Progenitor cell of endocrine pancreas (in vitro differentiated cells): ENCODE measurements at regions not wholly inside any gene's neighbourhood (a gene's known extent, or its start where the extent isn't known, plus 50 kb on each side); places are given as distances from the start of the nearest gene placed in this dataset.
"Not testable (repeated sequence)": the region's sequence is repeated elsewhere in the genome, so short reads cannot be mapped to it uniquely, and the experiment has no call there.

Experiments used
- DNase-seq: peaks from one replicate; pipeline ENCODE4 v3.0.0; 2021; ENCODE audit warnings: low spot score; ENCODE audit not compliant: unreplicated experiment
- H3K27ac Mint-ChIP-seq: 2 replicates; pipeline ENCODE4 v1.8.0; 2021; ENCODE audit warnings: mild to moderate bottlenecking, moderate library complexity, mixed read lengths
- H3K27me3 Mint-ChIP-seq: 2 replicates; pipeline ENCODE4 v1.8.0; 2021; ENCODE audit warnings: mixed read lengths
- H3K36me3 Mint-ChIP-seq: 2 replicates; pipeline ENCODE4 v1.8.0; 2022; ENCODE audit warnings: mixed read lengths; ENCODE audit not compliant: insufficient read depth
- H3K4me1 Mint-ChIP-seq: 2 replicates; pipeline ENCODE4 v1.8.0; 2021; ENCODE audit warnings: low read depth, mixed read lengths
- H3K4me3 Mint-ChIP-seq: 2 replicates; pipeline ENCODE4 v1.8.0; 2021; ENCODE audit warnings: low read depth, mild to moderate bottlenecking, moderate library complexity, mixed read lengths
- H3K9me3 Mint-ChIP-seq: 2 replicates; pipeline ENCODE4 v1.8.0; 2021; ENCODE audit warnings: low read depth, mixed read lengths
- CTCF ChIP-seq: fragments of 200-600 bp; sonication (generic); IDR thresholded peaks from one replicate; pipeline ENCODE4 v1.5.0; 2021; ENCODE audit warnings: antibody characterized with exemption, mild to moderate bottlenecking; ENCODE audit not compliant: unreplicated experiment

- Mint-ChIP-seq H3K4me1 (no peaks in the 10 kb centered on the region), H3K36me3 (no peaks in the 10 kb centered on the region), H3K27me3 (no peaks in the 10 kb centered on the region), H3K27ac (no peak overlapping the region), H3K9me3 (no peaks in the 10 kb centered on the region), H3K4me3 (no peak overlapping the region)
- no peak for DNase-seq
- TF ChIP-seq CTCF = no peak
Observed at GRCh38 chr6:68108233-68108835, 526.7 kb upstream of the ADGRB3 start.

DNA sequence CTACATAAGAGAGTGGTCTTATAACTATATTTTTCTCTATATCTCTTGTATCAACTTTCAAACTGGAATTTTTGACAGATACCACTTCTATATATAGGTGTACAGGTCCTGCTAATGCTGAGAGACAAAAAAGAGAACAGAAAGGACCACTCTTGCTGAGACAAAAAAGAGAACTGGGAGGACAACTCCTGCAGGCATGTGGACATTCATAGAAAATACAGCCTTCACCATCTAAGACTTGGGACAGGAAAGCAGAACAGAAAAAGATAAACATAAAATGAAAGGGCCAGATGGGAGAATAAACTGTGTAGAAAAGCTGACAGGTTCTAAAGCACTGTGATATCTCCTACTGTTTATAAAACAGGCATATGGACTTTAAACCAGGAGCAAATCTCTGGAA lies 541.0 kb upstream of the ADGRB3 start:
- no peak for DNase-seq
- Mint-ChIP-seq H3K36me3 (no peaks in the 10 kb centered on the region), H3K27me3 (no peaks in the 10 kb centered on the region), H3K4me3 (no peak overlapping the region), H3K27ac (no peak overlapping the region), H3K9me3 (no peaks in the 10 kb centered on the region), H3K4me1 (no peaks in the 10 kb centered on the region)
- no peak for TF ChIP-seq CTCF

- Mint-ChIP-seq H3K4me1 (no peaks in the 10 kb centered on the region), H3K9me3 (no peaks in the 10 kb centered on the region), H3K27ac (no peak overlapping the region), H3K27me3 (no peaks in the 10 kb centered on the region), H3K36me3 (no peaks in the 10 kb centered on the region), H3K4me3 (no peak overlapping the region)
- no peak for TF ChIP-seq CTCF
- DNase-seq = no peak
Observed at GRCh38 chr6:68087399-68088133, 547.5 kb upstream of the ADGRB3 start.

DNA sequence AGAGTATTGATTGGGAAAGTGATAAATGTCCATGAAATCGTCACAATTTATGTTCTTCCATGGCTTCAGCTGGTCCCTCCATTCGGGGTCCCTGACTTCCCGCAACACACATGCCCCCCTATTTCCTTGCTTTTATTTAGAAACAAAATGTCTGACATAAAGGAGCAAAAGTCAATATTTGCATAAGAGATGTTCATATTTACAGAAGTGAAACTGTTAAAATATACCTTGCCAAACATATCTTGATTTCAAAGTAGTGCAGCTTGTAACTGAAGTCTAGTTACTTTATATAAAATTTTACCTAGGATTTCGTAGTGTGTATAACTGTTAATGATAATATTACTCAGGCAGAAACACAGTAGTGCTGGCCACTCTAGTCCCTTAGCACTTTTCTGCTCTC lies 548.9 kb upstream of the ADGRB3 start:
- Mint-ChIP-seq H3K4me1 (no peaks in the 10 kb centered on the region), H3K27me3 (no peaks in the 10 kb centered on the region), H3K9me3 (no peaks in the 10 kb centered on the region), H3K27ac (no peak overlapping the region), H3K4me3 (no peak overlapping the region), H3K36me3 (no peaks in the 10 kb centered on the region)
- no peak for DNase-seq
- TF ChIP-seq CTCF = no peak

GRCh38 chr6:68085599-68085998 lies 549.5 kb upstream of the ADGRB3 start:
- DNase-seq = not testable (repeated sequence)

GRCh38 chr6:68082086-68082485 lies 553.0 kb upstream of the ADGRB3 start:
- no peaks in the 10 kb centered on the region for H3K4me1 Mint-ChIP-seq
- no peak overlapping the region for H3K27ac Mint-ChIP-seq

More at GRCh38 chr6:68085599-68085998, 549.5 kb upstream of the ADGRB3 start:
- H3K4me1 Mint-ChIP-seq, H3K9me3 Mint-ChIP-seq, H3K27ac Mint-ChIP-seq, H3K36me3 Mint-ChIP-seq, H3K27me3 Mint-ChIP-seq, H3K4me3 Mint-ChIP-seq: not testable (repeated sequence)

More at GRCh38 chr6:68082086-68082485, 553.0 kb upstream of the ADGRB3 start:
- no peak overlapping the region for H3K4me3 Mint-ChIP-seq
- TF ChIP-seq CTCF = no peak
- no peaks in the 10 kb centered on the region for H3K27me3 Mint-ChIP-seq
- H3K36me3 Mint-ChIP-seq = no peaks in the 10 kb centered on the region
- DNase-seq = no peak
- H3K9me3 Mint-ChIP-seq = no peaks in the 10 kb centered on the region
